GM10266 (cell line): ENCODE measurements at regions not wholly inside any gene's neighbourhood (a gene's known extent, or its start where the extent isn't known, plus 50 kb on each side); places are given as distances from the start of the nearest gene placed in this dataset.
A peak's percentile ranks its signal among the peaks of the same experiment; 100 is the strongest.
"Not testable (repeated sequence)": the region's sequence is repeated elsewhere in the genome, so short reads cannot be mapped to it uniquely, and the experiment has no call there.

Experiments
- DNase-seq: peaks from one replicate; pipeline ENCODE4 v3.0.0; 2012; ENCODE audit errors: extremely low spot score
- CTCF ChIP-seq: IDR thresholded peaks from 2 replicates; pipeline ENCODE4 v1.5.1; 2012; ENCODE audit warnings: mild to moderate bottlenecking, low read depth; ENCODE audit not compliant: control insufficient read depth, insufficient read depth; ENCODE audit errors: missing control alignments

DNA sequence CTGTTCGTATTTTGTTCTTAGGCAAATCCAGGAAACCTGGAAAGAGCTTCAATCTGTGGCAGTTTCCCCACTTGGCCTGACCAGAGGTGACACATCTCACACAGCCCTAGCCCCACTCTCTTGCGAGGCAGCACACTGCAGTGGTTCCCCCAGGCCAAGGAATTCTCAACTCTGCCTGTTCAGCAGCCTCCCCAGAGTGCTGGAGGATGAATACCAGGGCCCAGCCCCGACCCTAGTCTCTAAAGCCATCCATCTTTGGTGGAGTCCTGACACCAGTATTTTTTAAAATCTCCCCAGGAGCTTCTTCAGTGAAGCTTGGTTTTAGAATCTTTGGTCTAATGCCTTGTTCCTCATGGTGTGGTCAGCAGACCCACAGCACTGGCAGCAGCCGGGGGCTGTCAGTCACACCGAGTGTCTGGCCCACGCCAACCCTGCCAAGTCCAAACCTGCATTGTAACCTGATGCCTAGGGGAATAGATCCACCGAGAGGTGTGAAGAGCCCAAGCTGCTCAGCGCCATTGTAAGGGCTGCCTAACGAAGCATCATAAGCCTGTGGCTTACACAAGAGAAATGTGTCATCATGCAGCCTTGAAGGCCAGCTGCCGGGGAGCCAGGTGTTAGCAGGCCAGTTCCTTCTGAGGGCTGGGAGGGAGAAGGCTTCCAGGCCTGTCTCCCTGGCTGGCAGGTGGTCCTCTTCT is 428.7 kb upstream of the ID2 start:
- DNase-seq = peak; percentile 48
- no peak for TF ChIP-seq CTCF

DNA sequence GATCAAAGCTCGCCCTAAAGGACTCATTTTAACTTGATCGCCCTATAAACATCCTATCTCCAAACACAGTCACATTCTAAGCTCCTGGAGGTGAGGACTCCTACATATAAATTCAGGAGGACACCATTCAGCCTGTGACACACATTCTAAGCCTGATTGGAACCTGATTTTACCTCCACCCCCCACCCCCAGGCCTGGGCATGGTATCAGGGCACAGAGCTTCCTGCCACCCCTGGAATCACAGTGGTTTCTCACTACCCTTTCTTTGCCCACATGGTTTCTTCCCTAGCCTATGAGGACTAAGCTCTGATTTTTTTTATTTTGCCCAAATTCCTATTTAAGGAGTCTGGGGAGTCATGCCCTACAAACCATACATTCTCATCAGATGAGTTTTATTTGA is 428.1 kb upstream of the ID2 start:
- no peak for DNase-seq
- no peak for TF ChIP-seq CTCF

GRCh38 chr2:8254214-8254613 is 427.6 kb upstream of the ID2 start:
- DNase-seq = not testable (repeated sequence)

- TF ChIP-seq CTCF = no peak
- no peak for DNase-seq
These were observed 426.9 kb upstream of the ID2 start for GRCh38 chr2:8254791-8255447.

GRCh38 chr2:8255448-8255800 is 426.4 kb upstream of the ID2 start:
- no peak for TF ChIP-seq CTCF
- no peak for DNase-seq

DNA sequence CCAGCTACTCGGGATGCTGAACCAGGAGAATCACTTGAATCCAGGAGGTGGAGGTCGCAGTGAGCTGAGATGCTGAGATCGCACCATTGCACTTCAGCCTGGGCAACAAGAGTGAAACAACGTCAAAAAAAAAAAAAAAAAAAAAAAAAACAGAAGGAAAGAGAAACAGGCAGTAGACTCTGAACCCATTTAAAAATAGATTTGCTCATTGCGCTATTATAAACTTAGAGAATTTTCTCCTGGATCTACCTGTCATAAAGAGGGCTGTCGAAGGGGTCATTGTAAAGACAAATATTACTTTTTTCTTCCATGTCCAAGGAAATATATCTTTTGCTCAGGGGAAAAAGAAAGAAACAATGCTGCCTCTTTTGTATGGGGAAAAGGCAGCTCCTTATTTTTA is 425.0 kb upstream of the ID2 start:
- TF ChIP-seq CTCF = no peak
- no peak for DNase-seq

DNA sequence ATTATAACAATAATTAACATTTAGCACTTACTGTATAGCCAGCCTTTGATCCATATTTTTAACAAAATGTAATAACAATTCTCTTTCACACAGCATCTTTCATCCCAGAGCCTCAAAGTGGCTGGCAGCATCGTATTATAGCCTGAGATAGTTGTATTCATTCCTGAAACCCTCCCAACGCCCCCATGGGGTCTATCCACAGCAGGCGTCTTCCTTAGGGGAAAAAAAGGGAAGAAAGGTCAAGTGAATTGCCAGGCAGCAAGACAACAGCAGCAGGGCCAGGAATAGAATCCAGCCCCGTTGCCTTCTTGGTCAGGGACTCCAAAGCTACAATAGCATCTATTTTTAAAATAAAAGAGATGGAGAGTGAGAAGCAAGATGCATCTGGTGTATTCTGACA is 424.4 kb upstream of the ID2 start:
- TF ChIP-seq CTCF = no peak
- no peak for DNase-seq
